ENCODE measurements at regions not wholly inside any gene's neighbourhood (a gene's known extent, or its start where the extent isn't known, plus 50 kb on each side); places are given as distances from the start of the nearest gene placed in this dataset.
"Not testable (repeated sequence)": the region's sequence is repeated elsewhere in the genome, so short reads cannot be mapped to it uniquely, and the experiment has no call there.

GRCh38 chr7:4361774-4362173 is 320.3 kb upstream of the FOXK1 start:
- no peak overlapping the region for H3K27ac ChIP-seq (ENCODE audit: low read depth, low read length)
- peaks cover 14% of the 10 kb centered on the region; the same call in 1 of the 2 replicates for H3K9me3 ChIP-seq (ENCODE audit: control insufficient read depth, insufficient read depth, low read length)
- TF ChIP-seq, protein P1, sequence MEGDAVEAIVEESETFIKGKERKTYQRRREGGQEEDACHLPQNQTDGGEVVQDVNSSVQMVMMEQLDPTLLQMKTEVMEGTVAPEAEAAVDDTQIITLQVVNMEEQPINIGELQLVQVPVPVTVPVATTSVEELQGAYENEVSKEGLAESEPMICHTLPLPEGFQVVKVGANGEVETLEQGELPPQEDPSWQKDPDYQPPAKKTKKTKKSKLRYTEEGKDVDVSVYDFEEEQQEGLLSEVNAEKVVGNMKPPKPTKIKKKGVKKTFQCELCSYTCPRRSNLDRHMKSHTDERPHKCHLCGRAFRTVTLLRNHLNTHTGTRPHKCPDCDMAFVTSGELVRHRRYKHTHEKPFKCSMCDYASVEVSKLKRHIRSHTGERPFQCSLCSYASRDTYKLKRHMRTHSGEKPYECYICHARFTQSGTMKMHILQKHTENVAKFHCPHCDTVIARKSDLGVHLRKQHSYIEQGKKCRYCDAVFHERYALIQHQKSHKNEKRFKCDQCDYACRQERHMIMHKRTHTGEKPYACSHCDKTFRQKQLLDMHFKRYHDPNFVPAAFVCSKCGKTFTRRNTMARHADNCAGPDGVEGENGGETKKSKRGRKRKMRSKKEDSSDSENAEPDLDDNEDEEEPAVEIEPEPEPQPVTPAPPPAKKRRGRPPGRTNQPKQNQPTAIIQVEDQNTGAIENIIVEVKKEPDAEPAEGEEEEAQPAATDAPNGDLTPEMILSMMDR (IDR thresholded peaks at IDR 0.05; ENCODE audit: low read depth, low read length, poor library complexity, severe bottlenecking), result no peak
- no peak for TF ChIP-seq EZH2phosphoT487 (IDR thresholded peaks at IDR 0.05; ENCODE audit: borderline replicate concordance, low read length)
- H3K27me3 ChIP-seq (ENCODE audit: control insufficient read depth, low read length), result no peaks in the 10 kb centered on the region
- no peaks in the 10 kb centered on the region for H3F3A ChIP-seq (ENCODE audit: control insufficient read depth, insufficient read depth)
- no peak overlapping the region for H3K4me2 ChIP-seq (ENCODE audit: low read length)
- no peaks in the 10 kb centered on the region for H3K79me2 ChIP-seq (ENCODE audit: control insufficient read depth, low read length)
- no peak overlapping the region for H3K4me3 ChIP-seq (ENCODE audit: low read length)
- no peaks in the 10 kb centered on the region for H3K4me1 ChIP-seq (ENCODE audit: control insufficient read depth, low read length)
- no peaks in the 10 kb centered on the region for H3K36me3 ChIP-seq (ENCODE audit: control insufficient read depth, low read length)
- H4K20me1 ChIP-seq (ENCODE audit: control insufficient read depth, insufficient read depth, low read depth, low read length), result no peaks in the 10 kb centered on the region
- H3K9me2 ChIP-seq (replicated peaks; ENCODE audit: control insufficient read depth, low read length), result no peaks in the 10 kb centered on the region

- Histone ChIP-seq H3K27me3 (ENCODE audit: control insufficient read depth, low read length) (no peaks in the 10 kb centered on the region), H3K4me2 (ENCODE audit: low read length) (no peak overlapping the region), H3K79me2 (ENCODE audit: control insufficient read depth, low read length) (no peaks in the 10 kb centered on the region), H3K9me3 (ENCODE audit: control insufficient read depth, insufficient read depth, low read length) (peaks cover 13% of the 10 kb centered on the region), H4K20me1 (ENCODE audit: control insufficient read depth, insufficient read depth, low read depth, low read length) (no peaks in the 10 kb centered on the region), H3K27ac (ENCODE audit: low read depth, low read length) (no peak overlapping the region), H3F3A (ENCODE audit: control insufficient read depth, insufficient read depth) (no peaks in the 10 kb centered on the region), H3K9me2 (replicated peaks; ENCODE audit: control insufficient read depth, low read length) (no peaks in the 10 kb centered on the region), H3K4me3 (ENCODE audit: low read length) (no peak overlapping the region), H3K36me3 (ENCODE audit: control insufficient read depth, low read length) (no peaks in the 10 kb centered on the region), H3K4me1 (ENCODE audit: control insufficient read depth, low read length) (no peaks in the 10 kb centered on the region)
- TF ChIP-seq, protein P1 (IDR thresholded peaks at IDR 0.05; ENCODE audit: low read depth, low read length, poor library complexity, severe bottlenecking), result no peak
- no peak for TF ChIP-seq EZH2phosphoT487 (IDR thresholded peaks at IDR 0.05; ENCODE audit: borderline replicate concordance, low read length)
Observed at GRCh38 chr7:4383584-4383983, 298.5 kb upstream of the FOXK1 start.

DNA sequence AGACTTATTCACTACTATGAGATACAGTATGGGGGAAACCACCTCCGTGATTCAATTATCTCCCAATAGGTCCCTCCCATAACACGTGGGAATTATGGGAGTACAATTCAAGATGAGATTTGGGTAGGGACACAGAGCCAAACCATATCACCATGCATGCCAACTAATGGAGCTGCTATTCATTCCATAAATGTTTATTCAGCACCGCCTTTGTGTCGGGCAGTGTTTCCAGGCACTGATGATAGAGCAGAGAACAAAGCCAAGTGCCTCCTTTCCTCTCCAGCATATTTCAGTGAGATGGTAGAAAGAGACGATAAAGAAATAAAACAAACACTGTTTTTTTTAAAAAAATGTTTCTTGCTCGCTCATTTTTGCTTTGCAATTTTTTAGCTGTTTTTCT is 295.9 kb upstream of the FOXK1 start:
- Histone ChIP-seq H3K4me1 (ENCODE audit: control insufficient read depth, low read length) (no peaks in the 10 kb centered on the region), H4K20me1 (ENCODE audit: control insufficient read depth, insufficient read depth, low read depth, low read length) (no peaks in the 10 kb centered on the region), H3K9me3 (ENCODE audit: control insufficient read depth, insufficient read depth, low read length) (peaks cover 7% of the 10 kb centered on the region; the same call in 1 of the 2 replicates), H3K9me2 (replicated peaks; ENCODE audit: control insufficient read depth, low read length) (no peaks in the 10 kb centered on the region), H3K36me3 (ENCODE audit: control insufficient read depth, low read length) (no peaks in the 10 kb centered on the region), H3K27ac (ENCODE audit: low read depth, low read length) (no peak overlapping the region), H3K4me3 (ENCODE audit: low read length) (no peak overlapping the region), H3F3A (ENCODE audit: control insufficient read depth, insufficient read depth) (no peaks in the 10 kb centered on the region), H3K4me2 (ENCODE audit: low read length) (no peak overlapping the region), H3K79me2 (ENCODE audit: control insufficient read depth, low read length) (no peaks in the 10 kb centered on the region), H3K27me3 (ENCODE audit: control insufficient read depth, low read length) (no peaks in the 10 kb centered on the region)
- no peak for TF ChIP-seq EZH2phosphoT487 (IDR thresholded peaks at IDR 0.05; ENCODE audit: borderline replicate concordance, low read length)
- TF ChIP-seq, protein P1 (IDR thresholded peaks at IDR 0.05; ENCODE audit: low read depth, low read length, poor library complexity, severe bottlenecking), result no peak

- H3F3A ChIP-seq (ENCODE audit: control insufficient read depth, insufficient read depth), result not testable (repeated sequence)
Observed at GRCh38 chr7:4391103-4391502, 291.0 kb upstream of the FOXK1 start.

More at GRCh38 chr7:4391103-4391502, 291.0 kb upstream of the FOXK1 start:
- H3K4me3 ChIP-seq (ENCODE audit: low read length); H3K9me3 ChIP-seq (ENCODE audit: control insufficient read depth, insufficient read depth, low read length); H3K79me2 ChIP-seq (ENCODE audit: control insufficient read depth, low read length); H3K36me3 ChIP-seq (ENCODE audit: control insufficient read depth, low read length); H4K20me1 ChIP-seq (ENCODE audit: control insufficient read depth, insufficient read depth, low read depth, low read length); H3K4me2 ChIP-seq (ENCODE audit: low read length); H3K4me1 ChIP-seq (ENCODE audit: control insufficient read depth, low read length); H3K27ac ChIP-seq (ENCODE audit: low read depth, low read length); H3K27me3 ChIP-seq (ENCODE audit: control insufficient read depth, low read length); H3K9me2 ChIP-seq (replicated peaks; ENCODE audit: control insufficient read depth, low read length): not testable (repeated sequence)

Measured in DOHH2 (cell line).